Stimulated activated CD8-positive, alpha-beta memory T cell treated with anti-CD3 and anti-CD28 coated beads, Interleukin-12 subunit alpha, Interleukin-12 subunit beta, amount 100 ng/mL, for 24 hours (primary cell): ENCODE measurements at regions not wholly inside any gene's neighbourhood (a gene's known extent, or its start where the extent isn't known, plus 50 kb on each side); places are given as distances from the start of the nearest gene placed in this dataset.

Experiments
- DNase-seq: peaks from one replicate; pipeline ENCODE4 v3.0.0-alpha.2; 2020; ENCODE audit errors: extremely low read depth

DNA sequence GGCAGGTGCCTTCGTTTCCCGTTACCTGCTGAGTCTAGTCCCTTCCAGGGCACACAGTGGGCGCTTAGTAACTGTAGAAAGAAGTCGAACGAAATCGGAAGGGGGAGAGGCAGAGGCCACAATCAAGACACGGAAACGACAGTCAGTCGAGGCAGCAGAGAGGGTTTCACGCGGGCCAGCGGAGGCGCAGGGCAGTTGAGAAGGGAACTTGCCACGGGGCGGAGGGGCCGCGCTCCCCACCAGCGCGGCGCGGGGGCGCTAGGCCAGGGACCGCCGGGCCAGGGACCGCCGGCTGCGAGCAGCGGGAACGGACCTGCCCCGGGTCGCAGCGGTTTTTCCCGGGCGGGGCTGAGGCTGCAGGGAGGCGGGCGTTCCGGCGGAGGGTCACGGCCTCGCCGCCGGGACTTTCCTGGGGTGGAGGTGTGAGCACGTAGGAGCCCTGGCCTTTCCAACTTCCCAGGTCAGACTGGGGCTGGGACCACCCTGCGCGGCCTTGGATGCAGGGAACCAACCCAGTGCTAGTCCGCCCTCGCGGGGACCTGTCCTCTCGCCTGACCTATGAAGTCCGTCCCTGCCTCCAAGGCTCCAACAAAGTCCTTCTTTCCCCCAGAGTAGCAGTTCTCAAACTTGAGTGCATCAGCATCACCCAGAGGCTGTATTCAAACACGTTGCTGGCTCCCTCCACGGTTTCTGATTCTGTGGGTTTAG is 150.1 kb upstream of the FGGY start:
- DNase-seq: no peak

DNA sequence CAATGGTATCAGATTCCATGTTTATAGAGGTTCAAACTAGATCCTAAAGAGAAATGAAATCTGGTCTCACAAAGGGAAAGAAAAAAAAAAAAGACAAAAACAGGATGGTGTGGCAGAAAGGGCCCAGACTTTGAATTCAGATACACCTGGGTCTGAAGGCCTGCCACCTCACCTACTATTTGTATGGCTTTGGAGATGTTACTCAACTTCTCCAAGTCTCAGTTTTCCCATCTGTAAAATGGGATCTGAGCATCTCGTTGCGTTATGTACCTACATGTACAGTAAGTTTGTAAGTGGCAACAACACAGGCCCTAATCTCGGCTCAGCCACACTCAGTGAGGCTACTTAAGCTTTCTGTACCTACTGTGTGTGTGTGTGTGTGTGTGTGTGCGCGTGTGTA is 147.5 kb upstream of the FGGY start:
- no peak for DNase-seq

DNA sequence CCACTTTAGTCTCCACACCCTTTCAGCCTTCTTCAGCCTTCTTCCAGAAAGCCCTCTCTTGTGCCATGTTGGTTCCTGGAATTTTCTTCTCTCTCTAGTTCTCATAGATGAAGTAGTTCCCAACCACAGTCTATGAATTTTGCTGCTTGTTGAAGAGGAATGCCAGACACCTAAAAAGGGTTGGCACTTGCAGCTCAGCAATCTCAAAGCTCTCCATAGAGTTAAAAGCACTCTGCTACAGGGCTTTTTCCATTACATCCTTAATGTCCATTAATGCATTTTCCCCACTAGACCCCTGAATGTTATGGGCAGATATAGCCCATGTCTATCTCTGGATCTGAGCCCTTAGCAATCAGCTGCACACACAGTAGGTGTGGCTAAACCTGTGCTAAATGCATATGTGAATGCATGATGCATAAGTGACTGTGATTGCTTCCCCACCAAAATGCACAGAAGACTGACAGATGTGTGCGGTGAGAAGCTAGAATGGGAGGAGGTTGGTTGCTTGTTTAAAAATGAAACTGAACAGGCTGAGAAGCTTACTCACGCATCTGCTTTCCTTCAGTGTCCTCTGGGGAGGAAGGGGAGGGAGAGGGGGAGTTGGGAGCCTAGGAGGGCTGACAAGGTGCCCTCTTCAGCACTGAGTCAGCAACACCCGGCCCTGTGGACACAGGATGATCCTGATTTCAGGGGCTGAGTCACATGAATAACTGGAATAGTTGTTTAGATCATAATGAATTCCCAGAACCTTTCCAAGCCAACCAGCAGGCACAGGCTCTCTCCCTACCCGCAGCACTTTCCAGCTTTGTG is 146.1 kb upstream of the FGGY start:
- DNase-seq: no peak

DNA sequence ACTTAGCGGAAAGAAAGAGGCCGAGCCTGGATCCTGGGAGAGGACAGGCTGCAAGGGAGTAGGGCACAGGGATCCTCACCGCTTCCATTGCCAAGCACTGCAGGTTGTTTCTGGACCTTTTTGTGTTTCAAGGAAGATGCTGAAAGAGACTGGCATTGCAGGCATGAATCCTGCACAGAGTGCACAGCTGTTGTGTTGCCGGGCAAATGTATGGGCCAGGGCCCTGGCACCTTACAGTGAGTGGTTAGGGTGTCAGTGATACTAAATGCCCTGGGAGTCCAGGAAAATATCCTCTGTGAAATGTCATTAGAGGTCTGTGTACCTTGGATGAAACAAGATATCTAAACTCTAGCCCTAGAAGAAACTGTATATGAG is 145.5 kb upstream of the FGGY start:
- DNase-seq: no peak

DNA sequence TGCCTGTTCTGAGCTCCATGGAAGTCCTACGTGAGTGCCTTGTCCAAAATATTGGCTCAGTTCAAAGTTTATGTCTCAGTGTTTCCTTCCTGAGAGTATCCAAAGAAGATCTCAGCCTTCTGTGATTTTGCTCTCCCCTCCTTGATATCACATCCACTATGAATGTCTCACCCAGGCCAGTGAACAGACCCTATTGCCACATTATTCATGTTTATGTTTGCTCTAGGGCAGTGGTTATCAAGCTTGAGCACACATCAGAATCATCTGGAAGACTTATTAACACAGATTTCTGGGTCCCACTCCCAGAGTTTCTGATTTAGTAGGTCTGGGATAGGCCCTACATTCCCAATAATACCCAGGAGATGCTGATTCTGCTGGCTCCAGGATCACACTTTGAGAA is 145.0 kb upstream of the FGGY start:
- no peak for DNase-seq

DNA sequence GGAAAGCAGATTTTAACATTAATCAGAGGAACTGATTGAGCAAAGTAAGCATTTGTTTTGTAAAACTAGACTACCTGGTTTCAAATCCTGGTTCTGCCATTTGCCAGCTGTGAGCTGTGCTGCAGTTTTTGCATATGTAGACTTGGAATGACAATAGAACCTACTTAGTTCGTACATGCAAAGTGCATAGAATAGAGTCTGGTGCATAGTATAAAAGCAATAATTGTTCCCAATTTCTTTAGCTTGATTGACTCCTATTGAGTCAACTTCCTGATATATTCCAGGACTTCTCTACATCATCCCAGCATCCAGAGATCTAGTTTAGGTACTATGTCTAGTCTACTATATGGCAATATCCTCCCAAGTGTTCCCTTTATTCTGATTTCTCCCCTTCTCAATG is 144.4 kb upstream of the FGGY start:
- no peak for DNase-seq

DNA sequence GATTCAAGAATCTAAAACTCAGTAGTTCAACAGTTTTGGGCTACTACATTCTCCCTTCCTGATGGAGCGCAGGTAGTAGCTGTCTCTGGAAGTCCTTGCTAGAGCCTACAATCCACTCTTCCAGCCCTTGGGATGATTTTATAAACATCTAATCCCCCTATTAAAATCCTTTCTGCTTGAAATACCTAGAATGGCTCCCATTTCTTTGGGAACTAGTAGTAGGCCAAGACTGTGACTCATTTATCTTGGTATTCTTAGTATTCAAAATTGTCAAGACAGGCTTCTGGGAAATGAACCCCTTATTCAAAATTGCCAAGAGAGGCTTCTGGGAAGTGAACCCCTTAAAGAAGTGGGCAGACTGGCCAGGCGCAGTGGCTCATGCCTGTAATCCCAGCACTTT is 142.5 kb upstream of the FGGY start:
- DNase-seq: no peak

DNA sequence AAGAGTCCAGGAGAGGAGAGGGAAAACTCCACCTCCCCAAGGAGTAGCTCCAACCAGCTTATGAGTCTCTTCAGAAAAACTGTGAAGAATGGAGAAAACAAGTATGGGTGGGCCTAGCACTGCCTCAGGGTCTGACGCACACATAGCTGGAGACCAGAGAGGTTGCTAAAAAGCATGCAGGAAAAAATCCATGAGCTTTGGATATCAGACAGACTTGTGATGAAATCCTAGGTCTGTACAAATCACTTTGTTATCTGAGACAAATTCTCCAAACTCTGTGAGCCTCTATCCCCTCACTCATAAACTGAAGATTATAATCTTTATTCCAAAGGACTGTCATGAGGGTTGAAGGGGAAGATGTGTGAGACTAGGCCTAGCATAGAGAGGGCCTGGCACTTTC is 141.5 kb upstream of the FGGY start:
- DNase-seq: no peak

DNA sequence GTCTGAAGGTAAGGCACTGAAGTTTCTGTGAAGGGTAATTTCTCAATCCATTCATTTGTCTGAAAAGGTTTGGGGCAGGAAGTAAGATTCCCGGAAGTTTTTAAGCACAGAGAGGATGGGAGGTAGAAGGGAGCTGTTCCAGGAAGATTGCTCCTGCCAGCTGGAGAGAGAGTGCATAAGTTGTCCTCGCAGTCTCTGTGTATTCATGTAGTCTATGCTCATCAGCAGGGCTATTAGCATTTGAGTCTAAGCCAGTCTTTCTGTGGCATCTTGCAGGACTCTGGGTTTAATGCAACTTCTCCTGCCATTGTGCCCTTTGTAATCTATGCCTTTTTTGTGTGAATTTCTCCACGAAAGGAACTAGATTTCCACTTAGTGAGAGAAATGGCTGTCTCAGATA is 140.8 kb upstream of the FGGY start:
- DNase-seq: no peak

DNA sequence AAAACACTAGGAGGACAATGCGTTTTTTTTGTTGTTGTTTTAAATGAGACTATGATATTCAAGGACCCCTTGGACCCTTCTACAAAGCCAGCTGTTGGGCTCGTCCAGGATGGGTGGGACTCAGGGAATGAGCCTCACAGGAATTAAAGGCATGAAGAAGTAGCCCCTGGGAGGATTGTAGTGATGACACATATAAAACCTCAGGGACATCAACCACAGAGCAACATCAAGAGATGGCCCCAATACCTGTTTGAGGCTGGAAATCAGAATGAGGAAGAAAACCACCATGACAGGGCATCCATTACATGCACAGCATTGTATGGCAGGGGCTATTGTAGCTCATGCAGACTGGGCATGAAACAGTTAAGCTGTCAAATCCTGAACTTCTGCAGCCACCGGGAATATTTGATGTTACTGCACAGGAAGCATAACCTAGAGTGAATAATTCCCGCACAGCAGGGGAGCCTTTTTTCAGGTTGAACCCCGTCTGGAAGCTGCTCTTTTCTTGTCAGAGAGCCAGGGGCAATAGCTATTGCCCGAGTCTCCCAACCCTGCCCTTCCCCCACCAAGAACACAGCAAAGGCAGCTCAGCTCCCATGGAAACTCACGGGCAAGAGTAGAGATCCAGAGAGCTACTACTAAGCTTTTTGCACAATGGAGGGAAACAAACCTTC is 140.2 kb upstream of the FGGY start:
- DNase-seq: no peak

DNA sequence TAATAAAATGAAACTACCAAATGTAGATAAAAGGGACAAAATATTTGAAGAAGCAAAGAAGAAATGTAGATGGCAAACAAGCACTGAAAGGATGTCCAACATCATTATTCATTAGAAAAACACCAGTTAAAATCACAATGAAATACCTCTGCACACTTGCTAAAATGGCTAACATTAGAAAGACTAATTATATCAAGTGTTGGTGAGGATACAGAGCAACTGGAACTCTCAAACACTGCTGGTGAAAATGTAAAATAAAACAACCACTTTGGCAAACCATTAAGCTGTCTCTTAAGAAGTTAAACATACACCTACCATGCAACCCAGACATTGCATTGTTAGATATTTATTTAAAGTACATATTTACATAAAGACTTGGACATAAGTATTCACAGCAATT is 138.6 kb upstream of the FGGY start:
- DNase-seq: no peak

DNA sequence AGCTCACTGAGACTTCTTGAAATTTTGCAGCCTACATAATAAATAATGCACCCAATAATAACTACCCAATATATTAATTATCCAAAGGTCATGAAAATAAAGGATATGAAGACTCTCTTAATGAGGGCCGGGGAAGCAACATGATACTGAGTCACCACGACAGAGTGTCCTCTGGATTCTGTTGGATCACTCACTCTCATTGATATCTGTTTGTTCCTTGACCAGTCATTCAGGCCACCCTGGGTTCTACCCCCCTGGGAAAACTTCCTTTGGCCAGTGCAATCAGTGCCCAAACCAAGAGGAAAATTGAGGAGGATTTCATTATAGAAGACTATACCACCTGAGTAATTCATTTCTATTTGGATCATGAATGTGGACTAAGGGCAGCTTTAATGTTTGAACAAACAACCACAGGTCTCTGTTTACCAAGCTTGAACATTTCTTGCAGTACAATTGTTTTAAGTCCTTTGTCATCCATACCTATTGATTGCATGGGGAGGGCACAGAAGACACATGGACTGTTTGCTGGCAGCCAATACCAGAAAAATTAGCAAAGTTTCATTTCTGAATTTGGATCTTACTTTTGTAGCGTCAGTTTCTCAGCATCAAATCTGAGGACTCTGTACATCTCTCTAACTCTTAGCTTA is 137.2 kb upstream of the FGGY start:
- DNase-seq: no peak

DNA sequence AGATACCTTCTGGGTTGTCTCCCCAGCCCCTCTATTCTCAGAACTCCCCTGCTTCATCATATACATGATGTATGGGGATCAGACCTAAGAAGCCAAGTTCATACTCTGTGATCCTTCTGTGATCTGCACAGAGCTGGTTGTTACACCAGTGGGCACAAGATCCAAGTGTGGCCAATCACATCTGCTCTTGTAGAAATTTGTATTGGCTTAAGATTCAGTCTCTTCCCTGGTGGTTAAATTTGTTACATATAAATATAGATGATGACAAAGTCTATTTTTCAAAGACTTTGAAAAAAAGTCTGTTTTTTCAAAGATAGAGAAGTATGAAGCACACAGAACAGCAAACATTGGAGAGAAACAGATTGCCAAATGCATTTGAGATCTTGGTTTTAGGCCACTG is 135.8 kb upstream of the FGGY start:
- no peak for DNase-seq

DNA sequence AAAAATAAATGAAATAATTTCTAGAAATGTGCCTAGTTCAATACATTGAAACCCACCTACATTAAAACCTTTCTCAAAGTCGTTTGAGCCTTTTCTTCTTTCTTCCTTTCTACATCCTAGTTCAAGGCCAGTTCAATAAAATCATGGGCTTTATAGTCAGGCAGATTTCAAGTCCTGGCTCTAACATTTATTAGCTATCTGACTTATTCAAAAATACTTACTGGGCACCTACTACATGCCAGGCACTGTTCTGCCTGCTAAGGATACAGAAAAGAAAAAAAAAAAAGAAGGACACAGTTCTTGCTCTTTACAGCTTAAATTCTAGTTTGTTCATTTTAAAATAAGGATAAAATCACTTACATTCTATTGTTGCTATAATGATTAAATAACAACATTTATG is 134.2 kb upstream of the FGGY start:
- no peak for DNase-seq

DNA sequence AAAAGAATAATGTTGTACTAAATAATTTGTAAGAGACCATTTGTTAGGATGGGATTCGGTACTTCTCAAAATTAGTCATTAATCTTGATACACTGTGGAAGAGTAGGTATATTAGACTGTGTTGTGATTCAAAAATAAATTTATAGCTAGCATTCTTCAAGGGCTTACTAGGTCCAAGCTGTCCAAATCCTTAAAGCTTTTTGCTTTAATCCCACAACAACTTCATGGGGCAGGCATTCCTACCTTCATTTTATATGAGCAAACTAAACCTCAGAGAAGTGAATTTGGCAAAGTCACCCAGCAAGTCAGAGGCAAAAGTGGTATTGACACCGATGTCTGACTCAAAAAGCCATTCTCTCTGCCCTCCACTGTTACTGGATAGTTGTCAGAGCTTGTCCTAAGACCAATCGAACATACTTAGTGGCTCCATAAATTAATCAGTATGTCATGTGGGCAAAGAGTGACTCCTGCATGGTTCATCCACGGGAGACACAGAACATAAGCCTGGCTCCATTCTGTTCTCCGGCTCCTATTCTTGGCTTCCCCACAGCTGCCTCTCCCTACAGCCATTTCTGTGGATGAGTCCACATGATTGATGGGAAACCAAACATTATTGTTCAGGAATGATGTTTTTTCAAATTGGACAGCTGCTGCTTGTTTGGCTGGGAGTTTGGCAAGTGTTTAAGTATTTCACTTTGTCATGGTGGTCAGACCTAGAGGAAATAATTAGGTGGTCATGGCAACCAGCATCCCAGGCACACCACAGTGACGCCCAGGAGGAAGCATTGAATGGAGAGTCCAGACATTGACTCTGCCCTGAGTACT is 133.4 kb upstream of the FGGY start:
- DNase-seq: no peak

DNA sequence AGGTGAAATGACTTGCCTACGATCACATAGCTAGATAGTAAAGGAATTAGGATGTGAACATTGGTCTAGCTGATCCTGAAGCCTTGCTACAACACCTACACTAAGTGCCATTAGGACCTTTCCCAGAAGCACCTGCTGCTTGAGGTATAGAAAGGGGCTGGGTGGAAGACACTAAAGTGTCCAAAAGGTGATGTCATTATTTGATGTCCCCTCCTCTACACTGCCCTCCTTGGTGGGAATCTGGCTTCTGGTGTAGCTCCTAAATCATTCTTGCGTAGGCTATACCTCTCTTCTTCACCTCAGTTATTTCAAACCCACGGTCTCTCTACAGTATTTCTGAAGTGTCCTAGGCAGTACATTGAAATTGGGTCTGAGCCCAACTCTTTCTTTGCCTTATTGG is 132.5 kb upstream of the FGGY start:
- DNase-seq: no peak

DNA sequence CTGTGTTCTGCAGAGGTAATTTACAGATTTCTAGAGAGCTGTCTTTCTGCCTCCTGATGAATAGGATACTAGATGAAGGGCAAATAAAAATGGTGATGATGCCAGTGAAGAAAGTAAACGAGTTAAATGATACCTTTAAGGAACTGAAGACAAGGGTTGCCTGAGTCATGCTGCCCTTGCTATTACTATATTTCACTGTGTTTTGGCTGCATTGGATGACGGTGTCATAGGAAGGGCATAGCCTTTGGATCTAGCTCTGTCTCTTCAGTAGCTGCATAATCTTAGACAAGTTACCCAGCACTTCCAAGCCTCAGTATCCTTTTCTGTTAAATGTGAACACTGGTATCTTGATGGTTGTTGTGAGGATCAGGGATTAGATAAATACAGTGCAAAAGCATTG is 131.5 kb upstream of the FGGY start:
- no peak for DNase-seq

DNA sequence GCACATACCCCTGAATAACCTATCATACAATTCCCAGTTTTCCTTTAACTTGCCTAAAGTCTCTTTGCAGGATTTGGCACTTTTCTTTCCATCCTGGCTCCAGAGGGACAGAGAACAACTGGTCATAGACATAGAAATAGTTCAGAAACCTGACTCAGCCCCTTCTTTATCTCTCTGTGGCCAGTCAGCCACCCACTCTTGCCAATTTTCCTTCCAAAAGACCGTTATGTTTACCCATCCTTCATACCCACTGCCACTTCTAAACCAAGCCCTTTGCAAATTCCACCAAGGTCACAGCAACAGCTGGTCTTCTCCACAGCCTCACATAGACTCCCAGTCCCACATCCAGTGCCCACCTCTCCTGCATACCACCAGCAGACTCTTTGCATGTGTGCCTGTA is 127.2 kb upstream of the FGGY start:
- DNase-seq: no peak

DNA sequence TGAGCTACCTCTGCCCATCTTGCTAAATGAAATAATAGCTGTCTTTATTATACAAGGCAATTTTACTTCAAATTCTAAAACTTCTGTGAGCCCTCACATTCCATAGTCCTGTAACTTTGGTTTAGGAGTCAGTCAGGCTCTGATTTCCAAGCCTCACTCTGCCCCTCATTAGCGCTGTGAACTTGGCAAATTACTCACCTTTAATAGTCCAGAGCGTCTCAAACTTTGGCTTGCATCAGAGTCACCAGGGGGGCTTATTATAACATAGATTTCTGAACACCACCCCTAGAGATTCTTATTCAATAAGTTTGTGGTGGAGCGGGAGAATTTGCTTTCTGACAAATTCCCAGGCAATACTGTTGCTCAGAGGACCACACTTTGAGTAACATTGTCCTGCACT is 126.2 kb upstream of the FGGY start:
- no peak for DNase-seq

DNA sequence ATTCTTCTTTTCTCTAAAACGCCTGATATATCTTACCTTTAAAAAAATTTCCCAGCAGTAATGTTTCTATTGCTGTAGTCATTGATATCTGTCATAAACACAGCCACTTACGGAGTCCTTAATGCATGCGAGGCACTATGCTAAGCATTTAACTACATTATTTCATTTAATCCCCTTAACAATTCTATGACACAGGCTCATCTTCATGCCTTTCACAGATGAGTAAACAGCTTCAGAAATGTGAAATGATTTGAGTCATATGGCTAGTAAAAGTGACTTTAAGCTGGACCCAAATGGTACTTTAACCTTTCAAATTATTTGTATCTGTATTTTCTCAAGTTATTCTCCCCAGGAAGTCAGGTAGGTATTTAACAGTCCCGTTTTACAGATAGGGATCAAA is 125.1 kb upstream of the FGGY start:
- no peak for DNase-seq

DNA sequence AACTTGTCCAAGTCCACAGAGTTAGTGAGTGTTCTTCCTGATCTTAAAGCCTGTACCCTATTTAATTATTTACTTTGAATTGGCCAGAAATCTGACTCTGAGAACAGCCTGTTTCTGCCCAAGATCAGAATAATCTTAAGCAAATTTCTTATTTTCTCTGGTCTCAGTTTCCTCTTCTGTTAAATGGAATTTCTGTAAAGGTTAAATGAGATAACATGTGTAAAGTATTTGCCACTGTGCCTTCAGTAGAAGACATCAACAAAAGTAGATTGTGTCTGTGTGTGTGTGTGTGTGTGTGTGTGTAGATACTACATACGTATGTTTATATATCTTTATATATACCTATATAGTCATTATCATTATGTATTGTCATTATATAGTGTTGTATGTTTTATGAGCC is 124.2 kb upstream of the FGGY start:
- DNase-seq: no peak

DNA sequence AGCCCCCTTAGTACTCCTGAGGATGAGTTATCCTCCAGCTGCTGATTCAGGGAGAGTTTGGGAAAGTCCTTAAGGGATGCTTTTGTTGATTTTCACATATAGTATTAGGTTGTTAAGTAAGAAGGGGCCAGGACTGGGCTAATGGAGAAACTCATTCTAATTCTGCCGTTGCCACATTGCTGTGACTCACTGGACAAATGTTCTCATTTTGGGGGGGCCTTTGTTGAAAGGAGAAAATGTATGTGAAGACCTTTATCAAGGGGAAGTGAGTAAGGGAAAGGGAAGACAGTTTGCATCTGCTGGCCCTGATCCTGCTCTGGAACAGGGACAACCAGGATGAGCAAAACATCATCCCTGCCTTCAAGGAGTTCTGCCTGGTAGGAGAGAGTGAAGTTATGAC is 123.2 kb upstream of the FGGY start:
- no peak for DNase-seq
